PC-3 (cell line): ENCODE measurements at regions not wholly inside any gene's neighbourhood (a gene's known extent, or its start where the extent isn't known, plus 50 kb on each side); places are given as distances from the start of the nearest gene placed in this dataset.

Source experiments
- ATAC-seq: fragments of 200-7000 bp; cut with Tn5 transposase; 2 replicates; pipeline ENCODE4 v1.9.1; 2020; ENCODE audit warnings: mild to moderate bottlenecking, moderate library complexity
- BruUV-seq: library from RNA; stranded (reverse); fragments of 400-500 nt; replicated peaks from 2 replicates; lab custom pipeline; 2021; lab: Mats Ljungman, UMichigan
- CTCF ChIA-PET: fragments of 300-600 bp; sonication (Branson Sonifier 250); formaldehyde crosslinking; loops from one replicate; lab custom pipeline; 2022; ENCODE audit warnings: antibody characterized with exemption; lab: Charles Lee
- POLR2A ChIA-PET: fragments of 300-600 bp; sonication (Branson Sonifier 250); formaldehyde crosslinking; loops from one replicate; lab custom pipeline; 2022; ENCODE audit warnings: antibody characterized with exemption; ENCODE audit not compliant: unreplicated experiment; lab: Charles Lee
- DNase-seq: peaks from one replicate; pipeline ENCODE4 v3.0.0-alpha.2; 2015
- H2AFZ ChIP-seq: fragments of 300-600 bp; sonication (generic); 2 replicates; pipeline ENCODE4 v1.6.0; 2016; ENCODE audit warnings: antibody characterized with exemption, low read length
- H3F3A ChIP-seq: fragments of 300-600 bp; sonication (generic); one replicate; pipeline ENCODE4 v1.6.0; 2017; ENCODE audit warnings: antibody characterized with exemption, low read length, control low read depth, mild to moderate bottlenecking; ENCODE audit not compliant: unreplicated experiment
- H3K27ac ChIP-seq: fragments of 300-600 bp; sonication (generic); 2 replicates; pipeline ENCODE4 v1.5.1; 2016; ENCODE audit warnings: mild to moderate bottlenecking, low read length
- H3K27me3 ChIP-seq: fragments of 300-600 bp; sonication (generic); 2 replicates; pipeline ENCODE4 v1.6.1; 2016; ENCODE audit warnings: low read length, mixed read lengths
- H3K36me3 ChIP-seq: fragments of 300-600 bp; sonication (generic); 2 replicates; pipeline ENCODE4 v1.6.1; 2016; ENCODE audit warnings: low read depth, mixed run types, low read length, mixed read lengths
- H3K4me1 ChIP-seq: fragments of 300-600 bp; sonication (generic); 2 replicates; pipeline ENCODE4 v1.5.1; 2016; ENCODE audit warnings: low read length; ENCODE audit not compliant: insufficient read depth
- H3K4me2 ChIP-seq: fragments of 300-600 bp; sonication (generic); 2 replicates; pipeline ENCODE4 v1.6.0; 2016; ENCODE audit warnings: low read length
- H3K4me3 ChIP-seq: fragments of 300-600 bp; sonication (generic); 2 replicates; pipeline ENCODE4 v1.5.1; 2016; ENCODE audit warnings: mild to moderate bottlenecking, low read length, mixed read lengths
- H3K79me2 ChIP-seq: fragments of 300-600 bp; sonication (generic); 2 replicates; pipeline ENCODE4 v1.6.1; 2017; ENCODE audit warnings: low read length, mixed read lengths
- H3K9ac ChIP-seq: fragments of 300-600 bp; sonication (generic); 2 replicates; pipeline ENCODE4 v1.6.0; 2016; ENCODE audit warnings: mild to moderate bottlenecking, low read length
- H3K9me2 ChIP-seq: fragments of 300-600 bp; sonication (generic); replicated peaks from 2 replicates; pipeline ENCODE4 v1.6.1; 2016; ENCODE audit warnings: mixed run types, low read length, mixed read lengths
- H3K9me3 ChIP-seq: fragments of 300-600 bp; sonication (generic); 2 replicates; pipeline ENCODE4 v1.6.1; 2016; ENCODE audit warnings: low read length, mixed read lengths
- H4K20me1 ChIP-seq: fragments of 300-600 bp; sonication (generic); 2 replicates; pipeline ENCODE4 v1.6.1; 2016; ENCODE audit warnings: low read length, mixed read lengths
- EZH2 ChIP-seq: fragments of 300-600 bp; sonication (generic); IDR thresholded peaks from one replicate; pipeline ENCODE4 v1.6.1; 2017; ENCODE audit warnings: antibody characterized with exemption, mild to moderate bottlenecking, low read length; ENCODE audit not compliant: unreplicated experiment
- EZH2phosphoT487 ChIP-seq: fragments of 300-600 bp; sonication (generic); IDR thresholded peaks from 2 replicates; pipeline ENCODE4 v1.6.1; 2018; ENCODE audit warnings: mild to moderate bottlenecking, antibody characterized with exemption, low read length, borderline replicate concordance
- intact Hi-C: fragments of 100-400 bp; cut with micrococcal nuclease; formaldehyde crosslinking; loops from 2 replicates; pipeline ENCODE4 v1.9.0; 2023
- TF ChIP-seq, protein P1 (sequence below): fragments of 300-600 bp; sonication (generic); conservative IDR thresholded peaks from 2 replicates; pipeline ENCODE4 v1.5.1; 2017; ENCODE audit warnings: antibody characterized with exemption, low read depth, mild to moderate bottlenecking, low read length

DNA sequence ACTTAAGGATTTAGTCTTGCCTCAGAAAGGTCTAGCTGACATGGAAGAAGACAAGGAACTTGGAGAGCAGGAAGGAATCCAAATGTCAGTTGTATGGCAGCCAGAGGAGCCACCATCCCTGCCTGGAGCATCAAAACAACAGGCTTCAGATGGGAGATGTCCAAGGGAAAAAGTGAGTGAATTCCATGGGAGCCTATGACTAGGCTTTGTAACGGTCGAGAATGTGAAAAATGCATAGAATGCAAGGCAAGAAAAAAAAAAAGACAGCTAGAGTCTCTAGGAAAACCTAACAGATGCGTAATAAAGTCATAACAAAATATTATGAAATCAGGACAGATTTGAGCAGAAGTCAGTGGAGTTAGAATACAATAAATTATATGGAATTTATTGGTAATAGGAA, 183.7 kb upstream of the LSM14A start:
- CTCF ChIA-PET: no interaction called here
- no TSS peak for BruUV-seq

DNA sequence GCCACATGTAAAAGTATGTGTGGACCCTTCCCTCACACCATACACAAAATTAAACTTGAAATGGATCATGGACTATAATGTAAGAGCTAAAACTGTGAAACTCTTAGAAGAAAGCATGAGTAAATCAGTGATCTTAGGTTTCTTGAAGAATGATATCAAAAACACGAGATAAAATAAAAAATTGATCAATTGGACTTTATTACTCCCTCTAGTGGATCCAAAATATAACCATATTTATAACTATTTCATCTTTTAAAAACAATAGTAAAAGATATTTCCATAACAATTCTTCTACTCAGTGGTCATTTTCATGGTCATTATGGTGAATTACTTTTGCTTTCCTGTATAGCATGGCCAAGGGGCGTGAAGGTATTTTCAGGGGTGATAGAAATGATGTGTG, 174.6 kb upstream of the LSM14A start:
- H3K4me1 ChIP-seq: no peaks in the 10 kb centered on the region
- H2AFZ ChIP-seq: peak overlapping the region; percentile 66
- H3K4me3 ChIP-seq: 0 out of 2 replicates have a peak overlapping the region, but pooled peaks have one; percentile 56
- H3K27me3 ChIP-seq: no peaks in the 10 kb centered on the region
- H3K9ac ChIP-seq: no peak overlapping the region
- no peaks in the 10 kb centered on the region for H3K9me3 ChIP-seq
- H3K9me2 ChIP-seq: no peaks in the 10 kb centered on the region
- H3K27ac ChIP-seq: no peak overlapping the region
- ChIA-PET POLR2A (no interaction called here), CTCF (interaction anchor here (1.0 to 1.6 kb wide), 5 partner anchors 98 to 220 kb away, joined by 3 to 17 read pairs (median 4); no protein-coding TSS in a partner anchor)
- no peak for ATAC-seq
- DNase-seq: peak; percentile 15
- BruUV-seq: no TSS peak
- no peaks in the 10 kb centered on the region for H4K20me1 ChIP-seq
- no peak for TF ChIP-seq EZH2
- TF ChIP-seq, protein P1, sequence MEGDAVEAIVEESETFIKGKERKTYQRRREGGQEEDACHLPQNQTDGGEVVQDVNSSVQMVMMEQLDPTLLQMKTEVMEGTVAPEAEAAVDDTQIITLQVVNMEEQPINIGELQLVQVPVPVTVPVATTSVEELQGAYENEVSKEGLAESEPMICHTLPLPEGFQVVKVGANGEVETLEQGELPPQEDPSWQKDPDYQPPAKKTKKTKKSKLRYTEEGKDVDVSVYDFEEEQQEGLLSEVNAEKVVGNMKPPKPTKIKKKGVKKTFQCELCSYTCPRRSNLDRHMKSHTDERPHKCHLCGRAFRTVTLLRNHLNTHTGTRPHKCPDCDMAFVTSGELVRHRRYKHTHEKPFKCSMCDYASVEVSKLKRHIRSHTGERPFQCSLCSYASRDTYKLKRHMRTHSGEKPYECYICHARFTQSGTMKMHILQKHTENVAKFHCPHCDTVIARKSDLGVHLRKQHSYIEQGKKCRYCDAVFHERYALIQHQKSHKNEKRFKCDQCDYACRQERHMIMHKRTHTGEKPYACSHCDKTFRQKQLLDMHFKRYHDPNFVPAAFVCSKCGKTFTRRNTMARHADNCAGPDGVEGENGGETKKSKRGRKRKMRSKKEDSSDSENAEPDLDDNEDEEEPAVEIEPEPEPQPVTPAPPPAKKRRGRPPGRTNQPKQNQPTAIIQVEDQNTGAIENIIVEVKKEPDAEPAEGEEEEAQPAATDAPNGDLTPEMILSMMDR: peak; percentile 64
- TF ChIP-seq EZH2phosphoT487: no peak
- H3K36me3 ChIP-seq: no peaks in the 10 kb centered on the region
- H3K79me2 ChIP-seq: no peaks in the 10 kb centered on the region
- intact Hi-C loops: loop anchor here (1.0 to 10.0 kb wide), 4 partner anchors 100 to 219 kb away; no protein-coding TSS in a partner anchor
- H3F3A ChIP-seq: no peaks in the 10 kb centered on the region
- H3K4me2 ChIP-seq: peak overlapping the region; percentile 78

More for the DNA sequence above, 183.7 kb upstream of the LSM14A start:
- H4K20me1 ChIP-seq: no peaks in the 10 kb centered on the region
- no peak for DNase-seq
- H3K4me1 ChIP-seq: no peaks in the 10 kb centered on the region
- H3K4me2 ChIP-seq: no peak overlapping the region
- no peak overlapping the region for H3K9ac ChIP-seq
- no peak overlapping the region for H3K27ac ChIP-seq
- no peaks in the 10 kb centered on the region for H3K27me3 ChIP-seq
- H3F3A ChIP-seq: no peaks in the 10 kb centered on the region
- no peaks in the 10 kb centered on the region for H3K9me2 ChIP-seq
- no peaks in the 10 kb centered on the region for H3K36me3 ChIP-seq
- no peaks in the 10 kb centered on the region for H3K9me3 ChIP-seq
- POLR2A ChIA-PET: no interaction called here
- no peak overlapping the region for H2AFZ ChIP-seq
- H3K79me2 ChIP-seq: no peaks in the 10 kb centered on the region
- no peak overlapping the region for H3K4me3 ChIP-seq
- TF ChIP-seq EZH2phosphoT487: no peak
- TF ChIP-seq, protein P1: no peak
- no peak for TF ChIP-seq EZH2
- intact Hi-C loops: no loop called here
- ATAC-seq: no peak

GRCh38 chr19:33998302-33998701, 174.0 kb upstream of the LSM14A start:
- TF ChIP-seq, protein P1: no peak
- TF ChIP-seq EZH2: no peak
- no peak for TF ChIP-seq EZH2phosphoT487

More at GRCh38 chr19:33998302-33998701, 174.0 kb upstream of the LSM14A start:
- intact Hi-C loops: loop anchor here (1.0 to 10.0 kb wide), 3 partner anchors 99 to 220 kb away; no protein-coding TSS in a partner anchor
- BruUV-seq: no TSS peak
- Histone ChIP-seq H3K79me2 (no peaks in the 10 kb centered on the region), H3K27ac (no peak overlapping the region), H2AFZ (peak overlapping the region; percentile 66), H3K4me1 (no peaks in the 10 kb centered on the region), H3K36me3 (no peaks in the 10 kb centered on the region), H3K9me3 (no peaks in the 10 kb centered on the region), H3K9ac (no peak overlapping the region), H3K4me2 (peak overlapping the region; percentile 78), H4K20me1 (no peaks in the 10 kb centered on the region), H3K9me2 (no peaks in the 10 kb centered on the region), H3K4me3 (peak overlapping the region; percentile 56), H3K27me3 (peaks cover 6% of the 10 kb centered on the region; the same call in 1 of the 2 replicates), H3F3A (no peaks in the 10 kb centered on the region)
- CTCF ChIA-PET: interaction anchor here (0.5 to 1.6 kb wide), 10 partner anchors 54 to 220 kb away, joined by 3 to 17 read pairs (median 5); no protein-coding TSS in a partner anchor
- DNase-seq (peak; percentile 23), ATAC-seq (peak; percentile 42)
- POLR2A ChIA-PET: interaction anchor here (0.5 to 0.7 kb wide), 2 partner anchors 202 to 624 kb away, joined by 3 read pairs; no protein-coding TSS in a partner anchor
